ENCODE measurements at regions not wholly inside any gene's neighbourhood (a gene's known extent, or its start where the extent isn't known, plus 50 kb on each side); places are given as distances from the start of the nearest gene placed in this dataset.

- Histone ChIP-seq H3K4me2 (ENCODE audit: insufficient read depth in 1 of 2, low read depth in 2 of 2, low read length in 2 of 2) (no peak overlapping the region), H2AFZ (ENCODE audit: low read length) (no peak overlapping the region), H3K27ac (ENCODE audit: low read depth, low read length) (no peak overlapping the region), H3K23ac (ENCODE audit: insufficient read length) (no peak overlapping the region), H4K8ac (ENCODE audit: extremely low read depth, insufficient read depth, low read length) (no peak overlapping the region), H3K4me1 (replicated peaks in 1 of 4; ENCODE audit: control insufficient read depth in 3 of 4, insufficient read depth in 4 of 4, low read length in 3 of 4) (no peaks in the 10 kb centered on the region), H3K4me3 (ENCODE audit: extremely low read depth in 1 of 4, insufficient read depth in 2 of 4, low read depth in 3 of 4, low read length in 4 of 4) (no peak overlapping the region), H4K91ac (replicated peaks; ENCODE audit: insufficient read length, low read length) (no peak overlapping the region), H2BK20ac (ENCODE audit: low read length) (no peak overlapping the region), H3K9ac (replicated peaks in 1 of 4; ENCODE audit: extremely low read depth in 1 of 4, low read depth in 3 of 4, low read length in 3 of 4) (no peak overlapping the region), H2BK5ac (ENCODE audit: low read depth, low read length) (no peak overlapping the region), H3K9me3 (ENCODE audit: insufficient read depth in 2 of 2, low read depth in 1 of 2, low read length in 1 of 2) (no peaks in the 10 kb centered on the region), H3K27me3 (replicated peaks in 1 of 4; ENCODE audit: control insufficient read depth in 3 of 4, extremely low read depth in 1 of 4, insufficient read depth in 3 of 4, low read length in 3 of 4) (no peaks in the 10 kb centered on the region), H2BK120ac (replicated peaks; ENCODE audit: low read depth, low read length) (no peak overlapping the region), H4K20me1 (replicated peaks in 1 of 2; ENCODE audit: control insufficient read depth in 1 of 2, insufficient read depth in 2 of 2, low read length in 2 of 2) (no peaks in the 10 kb centered on the region), H3K79me2 (ENCODE audit: control insufficient read depth in 1 of 2, insufficient read depth in 2 of 2, low read length in 2 of 2) (no peaks in the 10 kb centered on the region), H3K56ac (replicated peaks; ENCODE audit: insufficient read length, low read depth, low read length) (no peak overlapping the region), H3K14ac (ENCODE audit: insufficient read length) (no peak overlapping the region), H2BK15ac (ENCODE audit: low read length) (no peak overlapping the region), H3K23me2 (ENCODE audit: low read depth, low read length) (no peaks in the 10 kb centered on the region), H3K4ac (replicated peaks; ENCODE audit: insufficient read length, low read depth, low read length) (no peak overlapping the region), H4K5ac (ENCODE audit: insufficient read length, low read depth, low read length) (no peak overlapping the region), H2AK5ac (ENCODE audit: low read depth, low read length) (no peak overlapping the region), H3K18ac (ENCODE audit: extremely low read depth, low read length) (no peak overlapping the region), H3K79me1 (ENCODE audit: low read depth, low read length) (no peaks in the 10 kb centered on the region), H3K36me3 (ENCODE audit: control insufficient read depth in 2 of 4, insufficient read depth in 4 of 4, low read length in 3 of 4) (no peaks in the 10 kb centered on the region), H2BK12ac (ENCODE audit: low read depth, low read length) (no peak overlapping the region)
- no peak for DNase-seq (ENCODE audit: low read depth in 1 of 2, low spot score in 2 of 2)
- POLR2A ChIA-PET (ENCODE audit: partially characterized antibody), result no interaction called here
- WGBS, 2 experiments (ENCODE audit: extremely low coverage in 1 of 2, insufficient coverage in 1 of 2, insufficient read length in 1 of 2, insufficient replicate concordance in 2 of 2, low coverage in 1 of 2, low lambda C conversion rate in 2 of 2, missing lambda C conversion rate in 1 of 2), result 83% methylated on average over 2 of the region's 2 CpGs; no CpG with 5 or more reads in 1 of the 2 experiments
- no peak for FAIRE-seq
- TF ChIP-seq SIX5 (IDR thresholded peaks at IDR 0.05; ENCODE audit: low read depth, low read length) (no peak), JUND (IDR thresholded peaks at IDR 0.05; ENCODE audit: low read length) (no peak), CTBP2 (IDR thresholded peaks at IDR 0.05; ENCODE audit: borderline replicate concordance, insufficient read depth, insufficient read length, low read length) (no peak), SIN3A (conservative IDR thresholded peaks at IDR 0.05 in 1 of 2, IDR thresholded peaks at IDR 0.05 in 1 of 2; ENCODE audit: low read depth in 1 of 2, low read length in 2 of 2) (no peak), TAF1 (IDR thresholded peaks at IDR 0.05; ENCODE audit: low read depth, low read length) (no peak), EZH2 (IDR thresholded peaks at IDR 0.05; ENCODE audit: low read depth, low read length, severe bottlenecking) (no peak), RXRA (IDR thresholded peaks at IDR 0.05; ENCODE audit: insufficient read depth, low read depth, low read length) (no peak), SRF (IDR thresholded peaks at IDR 0.05; ENCODE audit: low read depth, low read length) (peak; percentile 67)
- TF ChIP-seq, protein P1, sequence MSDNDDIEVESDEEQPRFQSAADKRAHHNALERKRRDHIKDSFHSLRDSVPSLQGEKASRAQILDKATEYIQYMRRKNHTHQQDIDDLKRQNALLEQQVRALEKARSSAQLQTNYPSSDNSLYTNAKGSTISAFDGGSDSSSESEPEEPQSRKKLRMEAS (IDR thresholded peaks at IDR 0.05), result no peak
- CTCF ChIA-PET (ENCODE audit: partially characterized antibody), result interaction anchor here (0.7 to 2.0 kb wide), 6 partner anchors 50 to 307 kb away, joined by 3 to 10 read pairs (median 4); no protein-coding TSS in a partner anchor
Observed at GRCh38 chr2:18437909-18438308, 122.5 kb downstream of the RDH14 start.
